Stimulated activated naive B cell treated with anti-CD40 and anti-IgM and Interleukin-4, amounts not matched to agents 10 μg/mL and 1 μg/mL and 100 μg/mL, for 72 hours (primary cell): ENCODE measurements at regions not wholly inside any gene's neighbourhood (a gene's known extent, or its start where the extent isn't known, plus 50 kb on each side); places are given as distances from the start of the nearest gene placed in this dataset.

Source experiments
- ATAC-seq, 2 donors: fragments of 150-1000 bp; cut with Tn5 transposase; replicated peaks; 2 replicates each; pipeline ENCODE4 v1.10.0; 2021; ENCODE audit warnings: moderate library complexity in 1 of 2
- DNase-seq: peaks from one replicate; pipeline ENCODE4 v3.0.0; 2021
- H3K27ac Mint-ChIP-seq: one replicate; pipeline ENCODE4 v1.8.0; 2022; ENCODE audit warnings: mild to moderate bottlenecking, mixed read lengths
- H3K27me3 Mint-ChIP-seq, 2 donors: one replicate each; pipeline ENCODE4 v1.8.0; 2022; ENCODE audit warnings: mixed read lengths in 2 of 2
- H3K36me3 Mint-ChIP-seq, 2 donors: one replicate each; pipeline ENCODE4 v1.8.0; 2022; ENCODE audit warnings: mixed read lengths in 2 of 2, mild to moderate bottlenecking in 1 of 2
- H3K4me1 Mint-ChIP-seq, 2 donors: one replicate each; pipeline ENCODE4 v1.8.0; 2022; ENCODE audit warnings: mixed read lengths in 2 of 2, mild to moderate bottlenecking in 1 of 2
- H3K4me3 Mint-ChIP-seq, 2 donors: one replicate each; pipeline ENCODE4 v1.8.0; 2022; ENCODE audit warnings: mild to moderate bottlenecking in 2 of 2, mixed read lengths in 2 of 2, moderate library complexity in 1 of 2
- H3K9me3 Mint-ChIP-seq, 2 donors: one replicate each; pipeline ENCODE4 v1.8.0; 2022; ENCODE audit warnings: mixed read lengths in 2 of 2, mild to moderate bottlenecking in 1 of 2

DNA sequence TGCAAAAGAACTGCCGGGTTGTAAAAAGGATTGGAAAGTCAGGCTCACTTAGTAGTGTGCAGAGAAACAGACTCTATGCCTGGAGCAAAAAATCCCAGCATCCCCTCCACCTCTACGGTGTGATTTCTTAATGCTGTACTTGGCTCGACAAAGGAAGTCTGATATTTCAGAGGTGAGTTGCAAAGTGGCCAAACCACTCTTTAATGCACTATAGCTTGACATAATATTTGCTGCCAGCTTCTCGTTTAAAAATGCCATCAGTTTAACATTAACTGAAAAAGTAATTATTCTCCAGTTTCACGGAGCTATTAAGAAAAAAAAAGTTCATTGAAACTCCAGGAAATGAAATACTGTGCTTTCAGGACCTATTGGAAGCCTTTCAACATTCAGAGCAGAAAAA, 448.3 kb upstream of the ZFP42 start:
- Mint-ChIP-seq H3K27me3 (no peaks in the 10 kb centered on the region), H3K36me3 (no peaks in the 10 kb centered on the region), H3K27ac (no peak overlapping the region), H3K9me3 (peaks cover 7 to 15% of the 10 kb centered on the region in 2 donors), H3K4me3 (no peak overlapping the region), H3K4me1 (no peaks in the 10 kb centered on the region)
- no peak for DNase-seq
- ATAC-seq, result no peak

DNA sequence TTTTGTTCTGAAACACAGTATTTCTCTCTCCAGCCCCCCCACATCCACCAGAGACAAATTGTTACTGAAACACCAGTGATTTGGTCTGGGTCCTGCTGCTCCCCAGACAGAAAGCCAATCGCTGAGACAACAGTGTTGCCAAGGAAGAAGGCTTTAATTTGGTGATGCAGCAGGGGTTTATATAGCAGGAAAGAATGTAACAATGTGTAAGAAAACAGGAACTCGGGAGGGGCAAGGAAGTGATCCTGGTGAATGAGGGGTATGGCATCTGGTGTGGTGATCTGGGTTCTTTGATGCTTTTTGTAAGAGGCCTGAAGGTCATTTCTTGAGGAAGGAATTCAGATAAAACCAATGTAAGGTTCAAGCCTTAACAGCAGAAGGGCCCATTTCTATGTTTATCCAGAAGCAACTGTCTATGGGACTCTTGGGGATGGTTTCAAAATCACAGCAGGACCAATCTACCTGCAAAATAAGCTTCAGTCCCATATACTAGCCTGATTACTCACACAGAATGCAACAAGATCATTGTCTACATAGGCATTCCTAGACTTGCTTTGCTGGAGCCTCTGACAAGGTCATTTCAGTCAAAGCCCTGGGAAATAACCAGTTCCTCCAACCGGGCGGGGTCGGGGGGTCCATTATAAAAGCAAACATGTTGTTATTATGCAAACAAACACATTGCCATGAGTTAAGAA, 445.2 kb upstream of the ZFP42 start:
- DNase-seq, result no peak
- Mint-ChIP-seq H3K9me3 (peaks cover 6 to 8% of the 10 kb centered on the region in 2 donors), H3K4me3 (no peak overlapping the region), H3K4me1 (no peaks in the 10 kb centered on the region), H3K27ac (no peak overlapping the region), H3K27me3 (no peaks in the 10 kb centered on the region), H3K36me3 (no peaks in the 10 kb centered on the region)
- no peak for ATAC-seq

DNA sequence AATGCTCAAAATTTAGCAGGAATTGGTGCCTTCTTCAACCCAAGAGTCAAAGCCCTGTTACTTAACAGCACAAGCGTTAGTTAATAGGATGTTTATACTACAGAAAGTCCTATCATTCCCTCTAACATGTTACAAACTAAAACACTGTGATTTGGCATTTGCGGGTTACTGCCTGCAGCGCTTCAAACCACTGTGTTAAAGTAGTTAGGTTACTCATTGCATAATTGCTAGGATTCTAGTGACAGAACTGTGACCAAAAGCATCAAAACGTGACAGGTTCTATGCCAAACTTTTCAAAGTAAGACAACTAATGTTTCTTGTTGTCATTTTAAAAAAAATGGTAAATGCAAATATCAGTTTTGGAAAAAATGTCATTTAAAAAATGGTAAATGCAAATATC, 442.8 kb upstream of the ZFP42 start:
- no peaks in the 10 kb centered on the region for H3K27me3 Mint-ChIP-seq
- DNase-seq (no peak), ATAC-seq (no peak)
- H3K36me3 Mint-ChIP-seq, result no peaks in the 10 kb centered on the region
- no peak overlapping the region for H3K27ac Mint-ChIP-seq
- H3K9me3 Mint-ChIP-seq, result peaks cover 3 to 6% of the 10 kb centered on the region in 2 donors
- no peaks in the 10 kb centered on the region for H3K4me1 Mint-ChIP-seq
- no peak overlapping the region for H3K4me3 Mint-ChIP-seq

DNA sequence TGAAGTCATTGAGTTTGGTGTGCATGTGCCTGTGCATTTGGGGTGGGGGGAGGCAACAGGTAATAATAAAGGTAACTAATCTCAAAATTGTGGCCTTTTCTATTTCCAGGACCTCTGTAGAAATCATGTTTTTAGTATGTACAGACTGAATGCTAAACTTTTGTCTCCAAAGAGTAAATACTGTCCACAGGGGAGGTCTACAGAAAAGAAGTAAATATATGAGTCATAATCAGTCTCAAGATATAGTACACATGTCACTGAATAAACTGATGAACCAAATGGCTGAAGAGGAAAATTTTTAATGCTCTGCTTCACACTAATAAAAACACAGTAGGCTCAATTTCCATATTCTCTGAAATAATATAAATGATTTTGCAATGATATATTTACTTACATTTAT, 440.4 kb upstream of the ZFP42 start:
- ATAC-seq, result no peak
- H3K9me3 Mint-ChIP-seq, result peaks cover 0 to 1% of the 10 kb centered on the region in 2 donors
- no peak overlapping the region for H3K4me3 Mint-ChIP-seq
- no peak for DNase-seq
- no peaks in the 10 kb centered on the region for H3K27me3 Mint-ChIP-seq
- H3K4me1 Mint-ChIP-seq, result no peaks in the 10 kb centered on the region
- no peaks in the 10 kb centered on the region for H3K36me3 Mint-ChIP-seq
- no peak overlapping the region for H3K27ac Mint-ChIP-seq

DNA sequence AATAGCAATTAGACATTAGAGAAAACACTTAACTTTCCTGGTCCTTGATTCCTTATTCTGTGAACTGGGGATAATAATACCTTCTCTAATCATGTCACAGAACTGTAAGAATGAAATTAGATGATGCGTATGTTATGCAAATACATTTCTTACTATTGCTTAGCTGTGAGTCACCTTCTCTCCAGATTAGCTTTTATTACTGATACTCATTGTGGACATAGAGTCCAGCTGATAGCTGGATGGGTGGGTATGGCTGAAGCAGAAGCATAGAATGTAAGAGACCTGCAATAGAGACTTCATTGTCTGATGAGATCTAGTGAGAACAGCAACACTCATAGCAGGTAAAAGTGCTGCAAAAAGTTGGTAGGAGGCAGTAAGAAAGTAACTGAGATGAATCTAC, 437.2 kb upstream of the ZFP42 start:
- ATAC-seq (no peak), DNase-seq (no peak)
- Mint-ChIP-seq H3K36me3 (no peaks in the 10 kb centered on the region), H3K27me3 (no peaks in the 10 kb centered on the region), H3K9me3 (peaks cover 0 to 1% of the 10 kb centered on the region in 2 donors), H3K4me1 (no peaks in the 10 kb centered on the region), H3K4me3 (no peak overlapping the region), H3K27ac (no peak overlapping the region)

DNA sequence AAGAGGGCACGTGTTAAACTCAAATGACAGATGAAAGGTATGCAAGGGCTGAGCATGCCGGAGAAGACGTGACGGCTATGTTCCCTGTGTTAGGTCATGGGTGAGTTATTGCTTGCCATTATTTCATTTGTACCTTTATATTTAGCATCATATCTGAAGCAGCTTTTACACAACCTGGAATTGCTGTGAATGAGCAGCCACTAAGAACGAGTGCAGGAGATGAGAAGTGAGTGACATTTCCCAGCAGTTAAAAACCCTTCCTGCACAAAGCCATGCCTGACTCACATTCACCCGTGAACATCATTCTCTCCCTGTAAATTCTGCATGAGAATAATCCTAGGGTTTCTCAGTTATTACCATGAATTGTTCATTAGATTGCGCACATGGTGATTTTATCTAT, 433.2 kb upstream of the ZFP42 start:
- no peak for ATAC-seq
- H3K4me1 Mint-ChIP-seq, result no peaks in the 10 kb centered on the region
- H3K27me3 Mint-ChIP-seq, result no peaks in the 10 kb centered on the region
- peaks cover 1 to 8% of the 10 kb centered on the region in 2 donors for H3K9me3 Mint-ChIP-seq
- DNase-seq, result no peak
- H3K27ac Mint-ChIP-seq, result no peak overlapping the region
- H3K4me3 Mint-ChIP-seq, result no peak overlapping the region
- no peaks in the 10 kb centered on the region for H3K36me3 Mint-ChIP-seq

DNA sequence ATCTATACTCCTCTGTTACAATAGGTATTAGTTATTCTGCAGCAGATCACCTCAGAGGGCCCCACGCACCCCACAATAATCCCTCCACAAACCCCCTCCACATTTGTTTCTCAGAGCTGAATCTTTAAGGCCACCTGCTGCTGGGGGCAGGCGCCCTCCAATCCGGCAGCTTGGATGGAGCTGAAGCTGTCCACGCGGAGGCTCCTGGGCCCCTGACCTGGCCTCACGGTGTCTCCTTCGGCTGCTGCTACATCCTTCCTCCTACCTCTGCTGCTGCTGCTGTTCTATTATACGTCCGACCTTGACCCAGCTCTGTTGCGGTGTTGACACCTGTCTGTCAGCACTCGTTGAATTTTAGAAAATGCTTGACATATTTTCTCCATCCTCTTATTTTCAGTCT, 430.2 kb upstream of the ZFP42 start:
- Mint-ChIP-seq H3K4me1 (no peaks in the 10 kb centered on the region), H3K9me3 (peaks cover under 1 to 10% of the 10 kb centered on the region in 2 donors), H3K27me3 (no peaks in the 10 kb centered on the region), H3K36me3 (no peaks in the 10 kb centered on the region), H3K27ac (no peak overlapping the region), H3K4me3 (no peak overlapping the region)
- DNase-seq (no peak), ATAC-seq (no peak)

DNA sequence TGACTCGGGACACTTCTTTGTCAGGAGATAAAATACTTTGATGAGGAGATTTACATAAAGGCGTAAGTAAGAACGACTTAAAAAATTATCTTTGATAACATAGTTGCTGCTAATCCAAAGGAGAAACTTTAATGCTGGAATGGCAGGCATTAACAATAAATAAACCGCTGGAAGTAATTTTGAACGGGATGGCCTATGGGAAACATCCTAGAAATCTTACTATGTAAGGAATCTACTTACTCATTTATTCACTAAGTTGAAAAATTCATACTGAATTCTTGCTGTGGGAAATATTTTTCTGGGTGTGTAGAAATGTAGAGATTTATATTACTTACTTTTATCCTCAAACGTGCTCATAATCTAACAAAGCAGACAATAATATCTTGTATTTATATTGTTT, 425.7 kb upstream of the ZFP42 start:
- DNase-seq, result no peak
- Mint-ChIP-seq H3K9me3 (peaks cover 4 to 14% of the 10 kb centered on the region in 2 donors), H3K27ac (no peak overlapping the region), H3K4me1 (no peaks in the 10 kb centered on the region), H3K4me3 (no peak overlapping the region), H3K36me3 (no peaks in the 10 kb centered on the region), H3K27me3 (no peaks in the 10 kb centered on the region)
- ATAC-seq, result no peak

DNA sequence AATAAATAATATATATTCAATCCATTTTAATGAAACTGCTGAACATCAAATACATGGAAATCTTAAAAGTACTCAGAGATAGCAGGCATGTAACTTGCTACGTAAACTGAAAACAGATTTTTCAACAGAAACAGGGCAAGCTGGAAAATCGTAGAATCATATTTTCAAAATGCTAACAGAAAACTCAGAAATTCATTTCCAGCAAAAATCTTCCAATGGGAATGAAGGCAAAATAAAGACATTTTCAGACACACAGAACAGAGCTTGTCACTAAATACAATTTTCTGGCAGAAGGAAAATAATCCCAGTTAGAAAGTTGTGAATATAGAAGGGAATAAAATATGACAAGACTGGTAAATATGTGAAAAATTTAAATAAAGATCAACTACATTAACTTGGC, 419.9 kb upstream of the ZFP42 start:
- H3K4me3 Mint-ChIP-seq, result no peak overlapping the region
- H3K27me3 Mint-ChIP-seq, result no peaks in the 10 kb centered on the region
- no peak for ATAC-seq
- no peaks in the 10 kb centered on the region for H3K36me3 Mint-ChIP-seq
- no peaks in the 10 kb centered on the region for H3K4me1 Mint-ChIP-seq
- H3K27ac Mint-ChIP-seq, result no peak overlapping the region
- DNase-seq, result no peak
- peaks cover 2% of the 10 kb centered on the region in 2 donors for H3K9me3 Mint-ChIP-seq

DNA sequence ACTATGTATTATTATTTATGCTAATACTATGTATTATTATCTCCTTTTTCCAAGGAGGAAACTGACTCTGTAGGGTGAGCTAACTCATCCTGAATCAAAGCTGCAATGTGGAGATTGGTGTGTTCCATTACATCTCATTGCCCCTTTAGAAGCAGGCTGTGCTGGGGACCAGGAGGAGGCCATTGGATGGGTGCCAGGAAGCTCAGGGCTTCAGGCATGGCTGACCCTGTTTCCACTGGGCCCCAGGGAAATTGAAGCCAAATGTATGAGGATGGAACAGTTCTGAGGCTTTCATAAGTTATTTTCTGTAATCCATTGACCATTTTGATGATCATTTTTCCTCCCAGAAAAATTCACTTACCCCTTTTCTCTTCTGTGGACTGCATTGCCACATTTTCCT, 418.8 kb upstream of the ZFP42 start:
- Mint-ChIP-seq H3K27me3 (no peaks in the 10 kb centered on the region), H3K27ac (no peak overlapping the region), H3K9me3 (peaks cover 0 to 2% of the 10 kb centered on the region in 2 donors), H3K4me1 (no peaks in the 10 kb centered on the region), H3K36me3 (no peaks in the 10 kb centered on the region), H3K4me3 (no peak overlapping the region)
- DNase-seq, result no peak
- ATAC-seq, result no peak

DNA sequence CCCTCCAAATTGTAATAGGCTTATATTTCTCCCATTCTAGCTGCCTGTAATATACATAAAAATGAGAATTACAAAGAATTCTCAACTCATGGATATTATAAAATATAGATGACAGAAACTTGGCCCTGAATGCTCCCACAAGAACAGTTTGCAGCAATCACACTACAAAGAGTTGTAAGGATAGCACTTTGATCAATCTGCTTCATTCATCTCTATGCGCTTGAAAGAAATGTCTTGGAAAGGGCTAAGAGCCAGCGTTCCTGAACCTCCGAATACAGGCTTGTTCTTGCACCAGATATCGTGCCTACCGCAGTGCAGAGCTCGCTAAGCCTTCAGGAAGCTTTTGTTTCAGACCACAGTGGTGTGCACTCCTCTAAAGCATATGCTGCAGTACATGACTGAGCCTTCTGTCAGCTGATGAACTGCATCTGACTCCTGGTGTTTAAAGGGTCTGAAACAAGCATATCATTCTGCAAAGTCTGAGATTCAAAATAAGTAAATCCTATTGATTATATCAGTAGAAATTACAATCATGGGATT, 417.6 kb upstream of the ZFP42 start:
- ATAC-seq (no peak), DNase-seq (no peak)
- no peaks in the 10 kb centered on the region for H3K36me3 Mint-ChIP-seq
- no peaks in the 10 kb centered on the region for H3K9me3 Mint-ChIP-seq
- H3K27me3 Mint-ChIP-seq, result no peaks in the 10 kb centered on the region
- no peaks in the 10 kb centered on the region for H3K4me1 Mint-ChIP-seq
- H3K4me3 Mint-ChIP-seq, result no peak overlapping the region
- H3K27ac Mint-ChIP-seq, result no peak overlapping the region

DNA sequence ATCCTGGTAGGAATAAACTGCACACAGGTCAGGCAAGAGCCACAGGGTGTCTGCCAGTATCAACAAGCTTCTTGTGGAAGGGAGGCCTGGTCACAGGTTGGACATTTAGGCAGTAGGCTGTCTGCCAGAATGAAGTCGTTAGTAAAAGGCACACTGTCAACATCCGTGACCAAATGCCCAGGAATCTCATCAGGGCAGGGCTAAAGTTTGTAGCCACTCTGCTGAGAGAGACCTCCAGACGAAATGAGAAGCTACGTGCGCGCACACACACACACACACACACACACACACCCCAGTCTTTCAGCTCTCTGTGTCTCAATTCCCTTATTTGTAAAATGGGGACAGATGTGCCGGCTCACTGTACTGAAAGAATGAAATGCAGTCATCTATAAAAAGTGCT, 408.7 kb upstream of the ZFP42 start:
- no peaks in the 10 kb centered on the region for H3K4me1 Mint-ChIP-seq

DNA sequence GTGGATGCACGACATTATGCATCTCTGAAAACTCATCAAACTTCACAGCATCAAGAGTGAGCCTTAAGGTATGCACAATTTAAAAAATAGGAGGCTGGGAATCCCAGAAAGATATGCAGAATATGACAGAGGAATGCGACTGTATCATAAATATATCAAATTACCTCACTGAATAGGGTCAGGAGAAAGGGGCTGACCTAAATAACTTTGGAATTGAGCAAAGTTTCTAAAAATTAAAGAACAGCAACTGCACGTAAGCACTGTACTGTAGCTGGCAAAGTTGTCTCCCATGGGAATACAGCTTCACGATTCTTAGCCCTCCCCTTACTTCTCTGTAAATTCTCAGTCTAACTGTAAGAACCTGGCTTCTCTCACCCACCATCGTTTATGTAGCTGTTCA, 397.4 kb upstream of the ZFP42 start:
- no peak for DNase-seq
- no peaks in the 10 kb centered on the region for H3K27me3 Mint-ChIP-seq
- no peak for ATAC-seq
- no peaks in the 10 kb centered on the region for H3K4me1 Mint-ChIP-seq
- H3K4me3 Mint-ChIP-seq, result no peak overlapping the region
- H3K36me3 Mint-ChIP-seq, result no peaks in the 10 kb centered on the region
- peaks cover 2 to 4% of the 10 kb centered on the region in 2 donors for H3K9me3 Mint-ChIP-seq
- H3K27ac Mint-ChIP-seq, result no peak overlapping the region

More for the DNA sequence above, 408.7 kb upstream of the ZFP42 start:
- H3K27ac Mint-ChIP-seq, result no peak overlapping the region
- H3K4me3 Mint-ChIP-seq, result no peak overlapping the region
- no peak for ATAC-seq
- H3K9me3 Mint-ChIP-seq, result peaks cover 3 to 9% of the 10 kb centered on the region in 2 donors
- no peak for DNase-seq
- H3K36me3 Mint-ChIP-seq, result no peaks in the 10 kb centered on the region
- H3K27me3 Mint-ChIP-seq, result no peaks in the 10 kb centered on the region

DNA sequence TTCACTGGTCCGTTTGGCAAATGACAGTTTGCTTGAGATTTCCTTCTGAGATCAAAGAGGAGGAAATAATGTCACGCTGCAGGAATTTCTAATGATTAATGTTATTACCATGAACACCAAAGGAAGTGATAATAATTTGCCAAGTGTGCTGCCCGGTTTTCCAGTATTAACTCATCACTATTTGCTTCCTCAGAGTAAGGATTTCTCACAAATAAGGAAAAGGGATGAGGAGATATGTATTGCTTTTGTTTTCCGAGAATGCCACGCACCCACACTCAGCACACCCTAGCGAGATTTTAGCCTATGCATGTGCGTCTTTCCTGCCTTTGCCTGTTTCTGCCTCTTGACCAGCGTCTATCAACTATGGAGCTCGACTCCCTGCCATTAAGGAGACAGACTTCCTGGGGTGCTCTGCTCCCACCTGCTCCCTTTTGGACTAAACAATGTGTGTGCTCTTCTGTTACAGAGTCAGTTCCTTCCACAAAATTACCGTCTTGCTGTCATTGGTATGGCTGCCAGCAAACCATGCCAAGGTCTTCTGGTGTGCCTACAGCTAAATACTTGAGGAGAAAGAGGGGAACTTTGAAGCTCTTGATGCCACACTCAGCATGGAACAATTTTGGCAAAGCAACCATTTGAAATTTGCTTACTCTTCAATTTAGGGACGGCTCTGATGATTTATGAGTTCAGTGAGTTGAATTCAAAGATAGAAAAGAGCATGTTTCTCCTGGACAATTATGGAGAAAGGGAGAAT, 393.1 kb upstream of the ZFP42 start:
- no peak overlapping the region for H3K27ac Mint-ChIP-seq
- H3K36me3 Mint-ChIP-seq, result no peaks in the 10 kb centered on the region
- H3K9me3 Mint-ChIP-seq, result peaks cover 0 to 4% of the 10 kb centered on the region in 2 donors
- DNase-seq, result no peak
- H3K27me3 Mint-ChIP-seq, result no peaks in the 10 kb centered on the region
- H3K4me3 Mint-ChIP-seq, result no peak overlapping the region
- H3K4me1 Mint-ChIP-seq, result no peaks in the 10 kb centered on the region
- no peak for ATAC-seq
